GM12878 (cell line): ENCODE measurements at regions not wholly inside any gene's neighbourhood (a gene's known extent, or its start where the extent isn't known, plus 50 kb on each side); places are given as distances from the start of the nearest gene placed in this dataset.

Experiments
- ATAC-seq: fragments of 200-7000 bp; cut with Tn5 transposase; 3 replicates; pipeline ENCODE4 v1.9.1; 2020; ENCODE audit warnings: mild to moderate bottlenecking, moderate library complexity
- BruUV-seq: library from RNA; stranded (reverse); fragments of 400-500 nt; replicated peaks from 2 replicates; lab custom pipeline; 2021; lab: Mats Ljungman, UMichigan
- CTCF ChIA-PET: fragments of 300-600 bp; sonication (Branson Sonifier 250); formaldehyde crosslinking; extraction: SDS; loops from one replicate; lab custom pipeline; 2021; ENCODE audit warnings: inconsistent platforms; lab: Yijun Ruan, JAX
- POLR2A ChIA-PET: fragments of 350-600 bp; formaldehyde crosslinking; extraction: SDS; loops from one replicate; lab custom pipeline; 2021; ENCODE audit warnings: inconsistent platforms; lab: Charles Lee
- RAD21 ChIA-PET: fragments of 300-600 bp; sonication (Branson Sonifier 250); formaldehyde crosslinking; loops from one replicate; lab custom pipeline; 2023; ENCODE audit warnings: antibody characterized with exemption; ENCODE audit not compliant: unreplicated experiment; lab: Charles Lee
- SMC1A ChIA-PET: fragments of 300-600 bp; sonication (Branson Sonifier 250); formaldehyde crosslinking; loops from one replicate; lab custom pipeline; 2023; ENCODE audit not compliant: unreplicated experiment, uncharacterized antibody; lab: Charles Lee
- DNase-seq: peaks from one replicate; pipeline ENCODE4 v3.0.0-alpha.2; 2011; ENCODE audit warnings: low read depth, low spot score
- FAIRE-seq: peaks from 3 replicates; lab custom pipeline; 2011; peaks lifted over from hg19 to GRCh38; lab: Jason Lieb, UNC
- H2AFZ ChIP-seq: 2 replicates; pipeline ENCODE4 v1.6.0; 2011; ENCODE audit warnings: low read depth, low read length, control low read depth; ENCODE audit not compliant: control insufficient read depth
- H3K27ac ChIP-seq: 2 replicates; pipeline ENCODE4 v1.5.1; 2011; ENCODE audit warnings: control low read depth; ENCODE audit not compliant: control insufficient read depth, insufficient read depth
- H3K27me3 ChIP-seq, 2 experiments: replicated peaks in 1 of 2; 2 replicates each; pipeline versions ENCODE4 v1.6.0 to v1.6.1; 2011; ENCODE audit warnings: low read length in 1 of 2; ENCODE audit not compliant: control insufficient read depth in 2 of 2, insufficient read depth in 2 of 2
- H3K36me3 ChIP-seq, 2 experiments: 2 replicates each; pipeline ENCODE4 v1.5.1; 2011; ENCODE audit warnings: low read length in 1 of 2; ENCODE audit not compliant: control insufficient read depth in 2 of 2, insufficient read depth in 2 of 2
- H3K4me1 ChIP-seq: 2 replicates; pipeline ENCODE4 v1.6.1; 2011; ENCODE audit warnings: mild to moderate bottlenecking, low read length, moderate library complexity, mixed read lengths; ENCODE audit not compliant: control insufficient read depth, insufficient read depth
- H3K4me2 ChIP-seq: 2 replicates; pipeline ENCODE4 v1.6.0; 2011; ENCODE audit warnings: control low read depth; ENCODE audit not compliant: control insufficient read depth, insufficient read depth
- H3K4me3 ChIP-seq: fragments of 200-600 bp; sonication (generic); 2 replicates; pipeline ENCODE4 v1.5.1; 2016
- H3K79me2 ChIP-seq: 2 replicates; pipeline ENCODE4 v1.6.0; 2011; ENCODE audit warnings: low read length; ENCODE audit not compliant: control insufficient read depth, insufficient read depth
- H3K9ac ChIP-seq: 2 replicates; pipeline ENCODE4 v1.8.0; 2011; ENCODE audit warnings: low read length, control low read depth, mixed read lengths; ENCODE audit not compliant: control insufficient read depth, insufficient read depth
- H3K9me3 ChIP-seq: replicated peaks from 3 replicates; pipeline ENCODE4 v1.5.1; 2011; ENCODE audit warnings: mild to moderate bottlenecking, low read length; ENCODE audit not compliant: control insufficient read depth, insufficient read depth
- H4K20me1 ChIP-seq: 2 replicates; pipeline ENCODE4 v1.6.0; 2011; ENCODE audit not compliant: control insufficient read depth, insufficient read depth
- ASH2L ChIP-seq: fragments of 300-600, 200-600 bp; sonication (generic); IDR thresholded peaks from 2 replicates; pipeline ENCODE4 v1.6.1; 2017; ENCODE audit warnings: low read depth, mild to moderate bottlenecking, borderline replicate concordance
- ATF7 ChIP-seq: fragments of 450-650 bp; IDR thresholded peaks from 2 replicates; pipeline ENCODE4 v1.6.1; 2016; ENCODE audit warnings: low read depth, mild to moderate bottlenecking
- BACH1 ChIP-seq: fragments of 450-650 bp; IDR thresholded peaks from 2 replicates; pipeline ENCODE4 v1.6.1; 2017; ENCODE audit warnings: mild to moderate bottlenecking, borderline replicate concordance
- BHLHE40 ChIP-seq, 2 experiments: fragments of 450-650 bp in 1 of 2; IDR thresholded peaks; 2 replicates each; pipeline ENCODE4 v1.6.1; 2011 to 2017; ENCODE audit warnings: low read depth in 2 of 2, borderline replicate concordance in 1 of 2, improper control_type of control experiment in 1 of 2, low read length in 1 of 2, mild to moderate bottlenecking in 1 of 2
- CREM ChIP-seq: IDR thresholded peaks from 2 replicates; pipeline ENCODE4 v1.6.1; 2014; ENCODE audit warnings: antibody characterized with exemption, low read depth
- MEF2A ChIP-seq: IDR thresholded peaks from 2 replicates; pipeline ENCODE4 v1.6.1; 2011; ENCODE audit warnings: low read depth, mild to moderate bottlenecking, low read length, moderate library complexity; ENCODE audit not compliant: insufficient read depth
- RB1 ChIP-seq: fragments of 450-650 bp; formaldehyde crosslinking; IDR thresholded peaks from 2 replicates; pipeline ENCODE4 v1.6.1; 2017; ENCODE audit warnings: mild to moderate bottlenecking, borderline replicate concordance
- SMC3 ChIP-seq: IDR thresholded peaks from 2 replicates; pipeline ENCODE4 v1.6.1; 2011; ENCODE audit warnings: low read length, improper control_type of control experiment, borderline replicate concordance
- ZNF217 ChIP-seq: fragments of 450-650 bp; IDR thresholded peaks from 2 replicates; pipeline ENCODE4 v1.6.1; 2017; ENCODE audit warnings: antibody characterized with exemption, mild to moderate bottlenecking
- ZNF24 ChIP-seq: fragments of 450-650 bp; IDR thresholded peaks from 2 replicates; pipeline ENCODE4 v1.6.1; 2017; ENCODE audit warnings: antibody characterized with exemption, mild to moderate bottlenecking
- WGBS: methylation state at CpG from one replicate; pipeline ENCODE4 v1.1.6; 2016; ENCODE audit warnings: low lambda C conversion rate; ENCODE audit not compliant: insufficient replicate concordance, insufficient coverage; ENCODE audit errors: missing lambda C conversion rate; 5-methylcytosine and 5-hydroxymethylcytosine counted together
- in situ Hi-C: fragments of 300-500 bp; cut with MboI; formaldehyde crosslinking; loops from 9 replicates; pipeline ENCODE4 v1.14.3; 2018; ENCODE audit warnings: mixed read lengths
- intact Hi-C: fragments of 100-400 bp; cut with micrococcal nuclease; formaldehyde crosslinking; loops from one replicate; pipeline ENCODE4 v1.14.2; 2022; ENCODE audit not compliant: unreplicated experiment
- TF ChIP-seq, protein P1 (sequence below): fragments of 450-650 bp; IDR thresholded peaks from 2 replicates; pipeline ENCODE4 v1.6.1; 2017; ENCODE audit warnings: mild to moderate bottlenecking, moderate library complexity
- TF ChIP-seq, protein P2 (sequence below): fragments of 450-650 bp; IDR thresholded peaks from 2 replicates; pipeline ENCODE4 v1.6.1; 2014; ENCODE audit warnings: mild to moderate bottlenecking

- TF ChIP-seq, protein P1, sequence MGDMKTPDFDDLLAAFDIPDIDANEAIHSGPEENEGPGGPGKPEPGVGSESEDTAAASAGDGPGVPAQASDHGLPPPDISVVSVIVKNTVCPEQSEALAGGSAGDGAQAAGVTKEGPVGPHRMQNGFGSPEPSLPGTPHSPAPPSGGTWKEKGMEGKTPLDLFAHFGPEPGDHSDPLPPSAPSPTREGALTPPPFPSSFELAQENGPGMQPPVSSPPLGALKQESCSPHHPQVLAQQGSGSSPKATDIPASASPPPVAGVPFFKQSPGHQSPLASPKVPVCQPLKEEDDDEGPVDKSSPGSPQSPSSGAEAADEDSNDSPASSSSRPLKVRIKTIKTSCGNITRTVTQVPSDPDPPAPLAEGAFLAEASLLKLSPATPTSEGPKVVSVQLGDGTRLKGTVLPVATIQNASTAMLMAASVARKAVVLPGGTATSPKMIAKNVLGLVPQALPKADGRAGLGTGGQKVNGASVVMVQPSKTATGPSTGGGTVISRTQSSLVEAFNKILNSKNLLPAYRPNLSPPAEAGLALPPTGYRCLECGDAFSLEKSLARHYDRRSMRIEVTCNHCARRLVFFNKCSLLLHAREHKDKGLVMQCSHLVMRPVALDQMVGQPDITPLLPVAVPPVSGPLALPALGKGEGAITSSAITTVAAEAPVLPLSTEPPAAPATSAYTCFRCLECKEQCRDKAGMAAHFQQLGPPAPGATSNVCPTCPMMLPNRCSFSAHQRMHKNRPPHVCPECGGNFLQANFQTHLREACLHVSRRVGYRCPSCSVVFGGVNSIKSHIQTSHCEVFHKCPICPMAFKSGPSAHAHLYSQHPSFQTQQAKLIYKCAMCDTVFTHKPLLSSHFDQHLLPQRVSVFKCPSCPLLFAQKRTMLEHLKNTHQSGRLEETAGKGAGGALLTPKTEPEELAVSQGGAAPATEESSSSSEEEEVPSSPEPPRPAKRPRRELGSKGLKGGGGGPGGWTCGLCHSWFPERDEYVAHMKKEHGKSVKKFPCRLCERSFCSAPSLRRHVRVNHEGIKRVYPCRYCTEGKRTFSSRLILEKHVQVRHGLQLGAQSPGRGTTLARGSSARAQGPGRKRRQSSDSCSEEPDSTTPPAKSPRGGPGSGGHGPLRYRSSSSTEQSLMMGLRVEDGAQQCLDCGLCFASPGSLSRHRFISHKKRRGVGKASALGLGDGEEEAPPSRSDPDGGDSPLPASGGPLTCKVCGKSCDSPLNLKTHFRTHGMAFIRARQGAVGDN, result no peak
- TF ChIP-seq ZNF217, result no peak
- TF ChIP-seq, protein P2, sequence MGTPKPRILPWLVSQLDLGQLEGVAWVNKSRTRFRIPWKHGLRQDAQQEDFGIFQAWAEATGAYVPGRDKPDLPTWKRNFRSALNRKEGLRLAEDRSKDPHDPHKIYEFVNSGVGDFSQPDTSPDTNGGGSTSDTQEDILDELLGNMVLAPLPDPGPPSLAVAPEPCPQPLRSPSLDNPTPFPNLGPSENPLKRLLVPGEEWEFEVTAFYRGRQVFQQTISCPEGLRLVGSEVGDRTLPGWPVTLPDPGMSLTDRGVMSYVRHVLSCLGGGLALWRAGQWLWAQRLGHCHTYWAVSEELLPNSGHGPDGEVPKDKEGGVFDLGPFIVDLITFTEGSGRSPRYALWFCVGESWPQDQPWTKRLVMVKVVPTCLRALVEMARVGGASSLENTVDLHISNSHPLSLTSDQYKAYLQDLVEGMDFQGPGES, result no peak
- TF ChIP-seq BACH1, result no peak
- TF ChIP-seq RB1, result no peak
- TF ChIP-seq SMC3, result no peak
- TF ChIP-seq, all 136 proteins: peak for 0
These were observed 64.6 kb upstream of the IGFBP2 start (continued) for GRCh38 chr2:216568576-216568975.

DNA sequence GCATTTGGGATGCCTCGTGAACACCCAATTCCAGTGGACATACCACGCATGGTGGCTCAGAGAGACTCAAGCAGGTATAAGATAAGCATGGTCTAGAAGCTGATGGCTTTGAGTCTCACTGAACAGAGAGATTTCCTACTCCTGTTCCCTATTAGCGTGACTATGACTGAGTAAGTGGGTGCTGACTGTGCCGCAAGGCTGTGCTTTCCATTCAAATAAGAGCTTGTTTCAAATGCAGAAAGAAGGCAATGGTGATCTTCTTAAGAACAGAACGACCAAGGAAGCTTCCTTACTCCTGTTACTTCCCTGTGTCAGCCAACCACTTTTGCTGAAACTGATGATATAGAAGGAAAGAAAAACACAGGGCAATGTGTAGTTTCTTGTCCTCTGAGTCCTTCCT lies 63.5 kb upstream of the IGFBP2 start:
- Histone ChIP-seq H3K36me3 (no peaks in the 10 kb centered on the region), H3K27ac (no peak overlapping the region), H3K4me1 (no peaks in the 10 kb centered on the region), H3K9ac (no peak overlapping the region), H3K79me2 (no peaks in the 10 kb centered on the region), H3K27me3 (no peaks in the 10 kb centered on the region; a peak in 1 of 4 replicates), H3K4me2 (no peak overlapping the region), H3K9me3 (no peaks in the 10 kb centered on the region; the same call in 2 of the 3 replicates), H4K20me1 (no peaks in the 10 kb centered on the region)
- in situ Hi-C loops (no loop called here), intact Hi-C loops (no loop called here)
- ATAC-seq (no peak), DNase-seq (no peak)
- CTCF ChIA-PET, result interaction anchor here (0.6 to 1.3 kb wide), 2 partner anchors 28 to 51 kb away, joined by 3 read pairs; no protein-coding TSS in a partner anchor
- no TSS peak for BruUV-seq
- 8% methylated on average over 5 of the region's 5 CpGs for WGBS
- SMC1A ChIA-PET, result no interaction called here
- POLR2A ChIA-PET, result interaction anchor here (0.6 kb wide), 1 partner anchor 274 kb away, joined by 3 read pairs; no protein-coding TSS in a partner anchor
- TF ChIP-seq CREM (no peak), ATF7 (no peak), ASH2L (no peak), BHLHE40 (IDR thresholded peaks at IDR 0.05; ENCODE audit: borderline replicate concordance in 1 of 2, low read depth in 2 of 2, low read length in 1 of 2) (no peak), MEF2A (no peak), ZNF24 (no peak)
- TF ChIP-seq, all 136 proteins: peak for 0
- Histone ChIP-seq H2AFZ (no peak overlapping the region), H3K4me3 (no peak overlapping the region)
- RAD21 ChIA-PET, result no interaction called here
- FAIRE-seq, result no peak
